HG02759 (cell line): ENCODE measurements at regions not wholly inside any gene's neighbourhood (a gene's known extent, or its start where the extent isn't known, plus 50 kb on each side); places are given as distances from the start of the nearest gene placed in this dataset.
A peak's percentile ranks its signal among the peaks of the same experiment; 100 is the strongest.

Experiments used
- ATAC-seq: cut with Tn5 transposase; IDR thresholded peaks from one replicate; pipeline ENCODE4 v1.9.1; 2021; ENCODE audit warnings: mild to moderate bottlenecking, moderate library complexity; ENCODE audit not compliant: unreplicated experiment

GRCh38 chr5:89034588-89034987, 151.6 kb upstream of the MEF2C start:
- ATAC-seq = peak; percentile 68

- ATAC-seq = no peak
Observed at GRCh38 chr5:89030798-89031197, 147.8 kb upstream of the MEF2C start.

- ATAC-seq = no peak
Observed at GRCh38 chr5:89028595-89029285, 145.8 kb upstream of the MEF2C start.

GRCh38 chr5:89024045-89024444, 141.1 kb upstream of the MEF2C start:
- no peak for ATAC-seq

- no peak for ATAC-seq
Observed at GRCh38 chr5:89020926-89021610, 138.1 kb upstream of the MEF2C start.

- ATAC-seq = no peak
Observed at GRCh38 chr5:89016741-89017303, 133.8 kb upstream of the MEF2C start.

- ATAC-seq = no peak
Observed at GRCh38 chr5:89015409-89015808, 132.4 kb upstream of the MEF2C start.

- ATAC-seq = no peak
Observed at GRCh38 chr5:89011778-89012711, 129.1 kb upstream of the MEF2C start.

GRCh38 chr5:89010512-89010911, 127.5 kb upstream of the MEF2C start:
- no peak for ATAC-seq

- no peak for ATAC-seq
Observed at GRCh38 chr5:89008291-89008690, 125.3 kb upstream of the MEF2C start.

- no peak for ATAC-seq
Observed at GRCh38 chr5:89005990-89006389, 123.0 kb upstream of the MEF2C start.

GRCh38 chr5:89004379-89004778, 121.4 kb upstream of the MEF2C start:
- ATAC-seq = no peak

- ATAC-seq = no peak
Observed at GRCh38 chr5:89003563-89004036, 120.6 kb upstream of the MEF2C start.

- no peak for ATAC-seq
Observed at GRCh38 chr5:88999853-89000252, 116.9 kb upstream of the MEF2C start.

- ATAC-seq = no peak
Observed at GRCh38 chr5:88997937-88998336, 115.0 kb upstream of the MEF2C start.

GRCh38 chr5:88984040-88984439, 101.1 kb upstream of the MEF2C start:
- ATAC-seq = no peak

GRCh38 chr5:88979726-88980125, 96.7 kb upstream of the MEF2C start:
- ATAC-seq = no peak

- ATAC-seq = peak; percentile 70
Observed at GRCh38 chr5:88979244-88979643, 96.3 kb upstream of the MEF2C start.

- ATAC-seq = no peak
Observed at GRCh38 chr5:88976914-88977313, 93.9 kb upstream of the MEF2C start.

GRCh38 chr5:88967633-88968585, 84.9 kb upstream of the MEF2C start:
- no peak for ATAC-seq
